Osteoblast (primary cell): ENCODE measurements at regions not wholly inside any gene's neighbourhood (a gene's known extent, or its start where the extent isn't known, plus 50 kb on each side); places are given as distances from the start of the nearest gene placed in this dataset.

ENCODE experiments used
- DNase-seq: peaks from one replicate; pipeline ENCODE4 v3.0.0; 2011; ENCODE audit warnings: low spot score, mixed read lengths; ENCODE audit not compliant: insufficient read length; ENCODE audit errors: missing footprints
- H2AFZ ChIP-seq: 2 replicates; pipeline ENCODE4 v1.6.0; 2011; ENCODE audit warnings: mild to moderate bottlenecking, low read length
- H3K27ac ChIP-seq: 2 replicates; pipeline ENCODE4 v1.5.1; 2011; ENCODE audit warnings: mild to moderate bottlenecking, low read depth, low read length, moderate library complexity
- H3K27me3 ChIP-seq: 2 replicates; pipeline ENCODE4 v1.6.0; 2012; ENCODE audit warnings: mild to moderate bottlenecking, control low read depth, inconsistent platforms, low read length, moderate library complexity; ENCODE audit not compliant: insufficient read depth
- H3K36me3 ChIP-seq: 2 replicates; pipeline ENCODE4 v1.5.1; 2011; ENCODE audit warnings: mild to moderate bottlenecking, low read length, control low read depth, moderate library complexity; ENCODE audit not compliant: insufficient read depth
- H3K4me1 ChIP-seq: 2 replicates; pipeline ENCODE4 v1.5.1; 2011; ENCODE audit warnings: mild to moderate bottlenecking, low read length, control low read depth, moderate library complexity; ENCODE audit not compliant: insufficient read depth
- H3K4me2 ChIP-seq: 2 replicates; pipeline ENCODE4 v1.6.0; 2011; ENCODE audit warnings: mild to moderate bottlenecking, low read length; ENCODE audit not compliant: insufficient read depth
- H3K4me3 ChIP-seq: fragments of 200-600 bp; sonication (generic); 3 replicates; pipeline ENCODE4 v1.5.1; 2012; ENCODE audit warnings: mild to moderate bottlenecking, low read length, inconsistent platforms; ENCODE audit not compliant: insufficient read depth
- H3K79me2 ChIP-seq: 2 replicates; pipeline ENCODE4 v1.6.0; 2012; ENCODE audit warnings: mild to moderate bottlenecking, low read length, control low read depth, inconsistent platforms; ENCODE audit not compliant: insufficient read depth
- H3K9me3 ChIP-seq: 2 replicates; pipeline ENCODE4 v1.5.1; 2011; ENCODE audit warnings: low read depth, low read length, control low read depth
- H4K20me1 ChIP-seq: 2 replicates; pipeline ENCODE4 v1.6.0; 2012; ENCODE audit warnings: mild to moderate bottlenecking, low read length, control low read depth; ENCODE audit not compliant: insufficient read depth
- CTCF ChIP-seq: IDR thresholded peaks from 2 replicates; pipeline ENCODE4 v1.5.1; 2011; ENCODE audit warnings: mild to moderate bottlenecking, low read depth, low read length, moderate library complexity; ENCODE audit errors: extremely low read depth

GRCh38 chr16:10232757-10233156 lies 50.5 kb upstream of the GRIN2A start:
- H3K4me2 ChIP-seq: no peak overlapping the region
- H3K27ac ChIP-seq: no peak overlapping the region
- no peak overlapping the region for H3K4me3 ChIP-seq
- TF ChIP-seq CTCF: no peak
- DNase-seq: no peak
- H3K79me2 ChIP-seq: no peaks in the 10 kb centered on the region
- H4K20me1 ChIP-seq: no peaks in the 10 kb centered on the region
- H2AFZ ChIP-seq: no peak overlapping the region
- H3K36me3 ChIP-seq: no peaks in the 10 kb centered on the region
- H3K4me1 ChIP-seq: no peaks in the 10 kb centered on the region
- no peaks in the 10 kb centered on the region for H3K27me3 ChIP-seq
- no peaks in the 10 kb centered on the region for H3K9me3 ChIP-seq

GRCh38 chr16:10239640-10240039 lies 57.4 kb upstream of the GRIN2A start:
- H3K4me1 ChIP-seq: no peaks in the 10 kb centered on the region
- H3K79me2 ChIP-seq: no peaks in the 10 kb centered on the region
- H3K36me3 ChIP-seq: no peaks in the 10 kb centered on the region
- no peaks in the 10 kb centered on the region for H3K9me3 ChIP-seq
- H4K20me1 ChIP-seq: no peaks in the 10 kb centered on the region
- H3K4me3 ChIP-seq: no peak overlapping the region
- no peak overlapping the region for H3K27ac ChIP-seq
- DNase-seq: no peak
- H3K4me2 ChIP-seq: no peak overlapping the region
- no peaks in the 10 kb centered on the region for H3K27me3 ChIP-seq
- H2AFZ ChIP-seq: no peak overlapping the region
- no peak for TF ChIP-seq CTCF

- H3K27ac ChIP-seq: no peak overlapping the region
- no peaks in the 10 kb centered on the region for H3K36me3 ChIP-seq
- no peak for TF ChIP-seq CTCF
- H4K20me1 ChIP-seq: no peaks in the 10 kb centered on the region
- no peaks in the 10 kb centered on the region for H3K4me1 ChIP-seq
- H3K9me3 ChIP-seq: no peaks in the 10 kb centered on the region
- no peak overlapping the region for H2AFZ ChIP-seq
- no peaks in the 10 kb centered on the region for H3K27me3 ChIP-seq
- DNase-seq: no peak
- no peak overlapping the region for H3K4me2 ChIP-seq
- no peak overlapping the region for H3K4me3 ChIP-seq
- no peaks in the 10 kb centered on the region for H3K79me2 ChIP-seq
Measured at GRCh38 chr16:10240854-10241613, 58.8 kb upstream of the GRIN2A start.

GRCh38 chr16:10242097-10242496 lies 59.9 kb upstream of the GRIN2A start:
- no peaks in the 10 kb centered on the region for H3K79me2 ChIP-seq
- H3K27ac ChIP-seq: no peak overlapping the region
- DNase-seq: no peak
- H3K4me2 ChIP-seq: no peak overlapping the region
- no peaks in the 10 kb centered on the region for H3K36me3 ChIP-seq
- H3K4me3 ChIP-seq: no peak overlapping the region
- H2AFZ ChIP-seq: no peak overlapping the region
- H4K20me1 ChIP-seq: no peaks in the 10 kb centered on the region
- H3K4me1 ChIP-seq: no peaks in the 10 kb centered on the region
- H3K27me3 ChIP-seq: no peaks in the 10 kb centered on the region
- no peak for TF ChIP-seq CTCF
- H3K9me3 ChIP-seq: no peaks in the 10 kb centered on the region
